Skin of body (tissue), 1 donor: ENCODE measurements at regions not wholly inside any gene's neighbourhood (a gene's known extent, or its start where the extent isn't known, plus 50 kb on each side); places are given as distances from the start of the nearest gene placed in this dataset.
"Not testable (repeated sequence)": the region's sequence is repeated elsewhere in the genome, so short reads cannot be mapped to it uniquely, and the experiment has no call there.

Experiments used
- DNase-seq: peaks from one replicate; lab custom pipeline; 2025; lab: John Stamatoyannopoulos, UW

DNA sequence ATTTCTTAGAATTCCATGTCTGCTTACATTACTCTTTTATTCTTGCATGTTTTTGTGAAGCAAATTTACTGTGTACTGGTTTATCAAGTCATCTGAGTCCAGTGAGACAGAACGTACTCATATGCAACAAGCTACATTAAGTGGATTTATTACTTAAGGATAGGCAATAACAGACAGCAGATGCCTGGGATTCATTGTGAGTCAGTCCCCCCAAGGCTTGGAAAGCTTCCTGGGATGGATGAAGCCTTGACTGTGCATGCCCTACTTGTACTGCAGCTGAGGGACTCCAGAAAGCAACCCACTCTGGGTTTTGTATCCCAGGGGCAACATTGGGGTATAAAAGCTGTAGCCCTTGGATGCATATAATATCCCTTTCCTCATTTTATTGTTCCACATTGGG is 113.4 kb upstream of the RAB18 start:
- peak; percentile 2 for DNase-seq

DNA sequence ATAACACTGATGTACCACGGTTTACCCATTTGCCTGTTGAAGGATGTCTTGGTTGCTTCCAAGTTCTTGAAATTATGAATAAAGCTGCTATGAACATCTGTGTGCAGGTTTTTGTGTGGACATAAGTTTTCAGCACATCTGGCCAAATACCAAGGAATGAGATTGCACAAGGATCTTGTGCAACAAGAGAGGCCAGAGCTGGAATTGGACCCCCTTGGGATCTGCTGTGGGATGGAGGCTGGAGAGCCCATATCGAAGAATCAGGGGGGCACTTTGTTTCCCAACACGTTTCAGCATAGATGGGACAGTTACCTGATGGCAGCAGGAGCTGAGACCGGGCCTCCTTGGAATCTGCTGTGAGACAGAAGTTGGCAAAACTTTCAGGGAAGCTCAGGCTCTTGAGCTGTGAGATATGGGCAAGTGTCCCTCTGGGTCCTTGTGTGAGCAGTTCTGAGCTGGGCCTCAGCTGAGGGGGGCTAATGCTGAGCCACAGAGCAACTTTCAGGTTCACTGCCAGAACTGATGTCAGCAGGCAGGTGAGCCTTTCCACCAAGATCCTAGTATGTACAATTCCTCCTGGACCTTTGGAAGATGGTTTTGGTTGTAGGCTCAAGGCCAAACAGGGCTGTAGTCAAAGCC is 115.2 kb upstream of the RAB18 start:
- no peak for DNase-seq

DNA sequence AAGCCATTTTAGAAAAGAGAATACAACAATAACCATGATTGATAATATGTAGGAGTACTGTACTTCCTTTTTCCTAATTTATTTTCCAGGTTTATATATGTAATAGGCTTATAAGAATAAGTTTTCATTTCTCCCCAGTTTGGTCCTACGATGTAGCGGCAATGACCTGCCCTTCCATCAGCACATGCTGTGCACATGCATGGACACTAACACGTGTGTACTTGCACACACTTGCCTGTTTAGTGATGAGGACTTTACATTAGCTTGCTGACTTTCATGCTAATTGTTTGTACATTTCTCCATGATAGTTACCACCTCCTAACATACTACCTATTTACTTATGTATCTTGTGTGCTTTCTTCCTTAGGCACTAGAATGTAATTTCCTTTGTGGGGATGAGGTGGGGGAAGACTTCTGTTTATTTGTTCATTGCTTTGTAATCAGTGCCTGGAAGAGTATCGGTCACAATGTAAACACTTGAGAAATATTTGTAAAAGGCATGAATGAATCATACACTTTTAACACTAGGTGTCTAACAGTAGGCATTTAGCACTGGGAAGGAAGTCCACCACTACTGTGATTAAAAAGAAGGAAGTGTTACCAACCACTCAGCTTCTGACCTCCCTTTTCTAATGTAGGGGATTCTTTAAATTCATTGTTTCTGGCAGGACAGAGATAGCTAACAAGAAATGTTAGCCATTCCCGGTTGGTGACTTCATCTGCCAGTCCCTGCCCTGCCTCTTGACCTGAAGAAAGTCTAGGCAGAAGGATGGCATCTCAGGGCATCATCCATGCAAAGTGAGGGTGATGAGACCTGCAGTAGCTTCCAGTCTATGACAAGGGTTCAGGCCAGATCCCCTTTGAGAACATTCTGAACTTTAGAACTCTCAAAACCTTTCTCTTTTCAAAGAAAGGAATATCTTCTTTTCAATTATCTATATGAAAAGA is 120.2 kb upstream of the RAB18 start:
- DNase-seq, result no peak

DNA sequence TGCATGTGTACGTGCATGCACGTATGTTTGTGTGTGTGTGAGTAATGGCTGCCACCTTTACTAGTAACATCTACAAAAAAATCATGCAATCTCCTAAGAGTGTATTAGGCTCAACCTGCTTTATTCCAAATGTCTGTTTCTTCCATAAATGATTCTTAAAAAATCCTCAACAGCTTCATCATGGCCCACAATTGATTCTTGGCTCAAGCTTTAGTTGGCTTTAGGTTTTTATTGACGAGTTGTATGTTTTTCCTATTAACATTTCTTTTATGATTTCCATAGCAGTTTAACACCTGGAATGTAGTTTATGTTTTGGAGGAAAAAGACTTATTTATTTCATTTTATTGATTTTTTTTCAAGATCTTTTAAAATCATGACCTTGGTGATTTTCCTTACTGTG is 121.9 kb upstream of the RAB18 start:
- DNase-seq, result no peak

DNA sequence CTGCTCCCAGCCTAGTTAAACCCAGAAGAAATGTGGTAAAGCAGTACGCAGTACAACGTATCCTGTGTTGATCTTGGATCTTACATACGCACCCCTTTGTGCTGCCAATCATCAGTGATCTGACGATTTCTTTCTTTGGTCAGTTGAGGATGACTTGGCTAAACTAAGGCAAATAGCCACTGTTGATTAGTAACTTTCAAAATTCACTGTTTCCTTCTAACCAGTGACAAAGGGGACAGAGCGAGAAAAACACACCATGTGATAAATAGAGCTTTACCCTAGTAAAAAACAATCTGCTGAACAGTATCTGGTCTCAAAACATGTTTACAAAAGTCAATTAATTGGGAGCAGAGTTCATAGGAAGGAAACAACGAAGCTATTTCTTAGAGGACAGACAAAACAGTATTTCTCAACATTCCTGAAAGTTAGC is 123.2 kb upstream of the RAB18 start:
- no peak for DNase-seq

DNA sequence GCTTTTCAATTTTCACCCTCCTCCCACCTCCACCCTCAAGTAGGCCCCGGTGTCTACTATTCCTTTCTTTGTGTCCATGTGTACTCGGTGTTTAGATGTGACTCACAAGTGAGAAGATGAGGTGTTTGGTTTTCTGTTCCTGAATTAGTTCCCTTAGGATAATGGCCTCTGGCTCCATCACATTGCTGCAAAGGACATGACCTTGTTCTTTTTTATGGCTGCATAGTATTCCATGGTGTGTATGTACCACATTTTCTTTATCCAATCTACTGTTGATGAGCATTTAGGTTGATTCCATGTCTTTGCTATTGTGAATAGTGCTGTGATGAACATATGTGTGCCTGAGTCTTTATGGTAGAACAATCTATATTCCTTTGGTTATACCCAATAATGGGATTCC is 125.1 kb upstream of the RAB18 start:
- DNase-seq, result not testable (repeated sequence)

DNA sequence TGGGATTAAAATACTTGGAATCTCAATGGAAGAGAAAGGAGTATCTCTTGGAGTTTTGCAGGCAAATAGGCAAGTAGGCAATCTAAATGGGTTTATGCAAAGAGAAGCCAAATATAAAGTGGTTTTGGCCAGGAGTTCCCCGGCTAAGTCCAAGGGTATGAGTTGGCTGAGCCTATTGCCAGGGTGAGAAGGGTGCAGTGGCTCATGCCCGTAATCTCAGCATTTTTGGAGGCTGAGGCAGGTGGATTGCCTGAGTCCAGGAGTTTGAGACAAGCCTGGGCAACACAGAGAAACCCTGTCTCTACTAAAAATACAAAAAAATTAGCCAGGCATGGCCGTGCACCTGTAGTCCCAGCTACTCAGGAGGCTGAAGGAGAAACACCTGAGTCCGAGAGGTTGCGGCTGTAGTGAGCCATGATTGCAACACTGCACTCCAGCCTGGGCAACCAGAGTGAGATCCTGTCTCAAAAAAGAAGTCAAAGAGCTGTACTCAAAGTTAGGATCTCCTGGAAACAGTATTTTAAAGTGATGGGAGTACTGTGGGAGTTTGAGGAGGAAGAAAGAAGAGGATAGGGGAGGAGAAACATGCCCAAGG is 130.4 kb upstream of the RAB18 start:
- no peak for DNase-seq

DNA sequence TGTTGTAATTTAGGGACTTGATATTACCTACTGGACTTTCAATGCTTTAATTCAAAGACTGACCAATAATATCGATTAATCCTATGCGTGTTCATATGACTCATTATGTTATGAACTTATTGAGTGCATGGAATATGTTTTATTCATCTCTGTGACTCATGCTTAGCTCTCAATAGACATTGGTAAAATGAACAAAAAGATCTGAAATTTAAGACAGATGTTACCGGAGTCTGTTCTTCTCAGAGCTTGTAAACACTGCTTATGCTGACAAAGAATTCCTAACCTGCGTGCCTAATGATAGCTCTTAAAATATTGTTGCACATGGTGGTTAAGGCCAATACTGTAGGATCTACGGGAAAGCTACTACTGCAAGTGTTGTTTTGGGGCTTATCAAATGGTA is 131.5 kb upstream of the ACBD5 start:
- DNase-seq, result no peak

DNA sequence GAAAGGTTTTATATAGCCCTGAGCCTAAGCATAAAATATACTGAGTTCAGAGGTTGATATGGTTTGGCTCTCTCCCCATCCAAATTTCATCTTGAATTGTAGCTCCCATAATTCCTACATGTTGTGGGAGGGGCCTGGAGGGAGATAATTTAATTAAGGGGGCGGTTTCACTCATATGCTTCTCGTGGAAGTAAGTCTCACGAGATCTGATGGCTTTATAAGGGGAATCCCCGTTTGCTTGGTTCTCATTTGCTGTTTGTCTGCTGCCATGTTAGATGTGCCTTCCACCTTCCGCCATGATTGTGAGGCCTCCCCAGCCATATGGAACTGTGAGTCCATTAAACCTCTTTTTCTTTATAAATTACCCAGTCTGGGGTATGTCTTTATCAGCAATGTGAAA is 130.8 kb upstream of the ACBD5 start:
- not testable (repeated sequence) for DNase-seq

DNA sequence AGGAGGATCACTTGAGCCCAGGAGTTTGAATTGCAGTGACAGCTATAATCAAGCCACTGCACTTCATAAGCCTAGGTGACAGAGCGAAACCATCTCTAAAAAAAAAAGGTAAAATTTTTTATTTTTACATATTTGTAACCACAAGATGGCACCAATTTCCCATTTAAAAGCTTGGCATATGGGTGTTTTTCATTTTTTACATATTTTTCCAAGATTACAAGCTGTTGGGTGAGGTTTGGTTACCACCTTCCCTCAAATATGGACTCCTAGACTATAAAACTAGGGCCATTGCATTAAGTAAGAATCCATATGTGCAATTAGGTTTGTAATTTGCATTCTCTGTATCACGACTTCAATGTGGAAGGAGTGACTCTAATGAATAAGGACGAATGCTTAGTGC is 129.3 kb upstream of the ACBD5 start:
- no peak for DNase-seq

DNA sequence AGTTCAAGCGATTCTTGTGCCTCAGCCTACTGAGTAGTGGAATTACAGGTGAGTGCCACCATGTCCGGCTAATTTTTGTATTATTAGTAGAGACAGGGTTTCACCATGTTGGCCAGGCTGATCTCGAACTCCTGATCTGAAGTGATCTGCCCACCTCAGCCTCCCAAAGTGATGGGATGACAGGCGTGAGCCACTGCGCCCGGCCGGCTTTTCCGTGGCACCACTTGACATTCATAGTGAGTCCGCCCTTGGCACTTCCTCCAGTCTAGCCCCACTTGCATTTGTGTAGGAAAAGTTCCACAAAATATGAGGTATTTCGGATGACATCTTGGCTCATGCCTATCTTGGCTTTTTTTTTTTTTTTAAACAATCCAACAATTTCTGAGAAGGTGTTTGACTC is 128.1 kb upstream of the ACBD5 start:
- no peak for DNase-seq

DNA sequence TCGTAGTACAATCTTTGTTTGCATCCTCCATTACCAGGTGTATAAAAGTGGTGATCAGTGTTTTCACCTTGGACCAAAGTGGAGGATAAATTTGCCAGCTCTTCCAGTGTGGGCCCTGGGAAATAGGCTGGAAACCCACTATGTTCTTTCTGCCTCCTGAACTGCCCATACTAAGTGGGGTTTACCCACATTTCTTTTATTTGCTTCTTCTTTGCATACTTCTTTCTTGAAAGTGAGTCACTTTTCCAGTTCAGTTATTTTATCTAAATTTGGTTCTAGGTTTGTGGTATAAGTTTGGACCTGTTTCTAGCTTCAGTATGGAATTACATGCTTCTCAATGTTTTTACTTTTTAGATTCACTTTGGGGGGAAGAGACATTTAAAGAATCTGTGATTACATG is 126.2 kb upstream of the ACBD5 start:
- no peak for DNase-seq

DNA sequence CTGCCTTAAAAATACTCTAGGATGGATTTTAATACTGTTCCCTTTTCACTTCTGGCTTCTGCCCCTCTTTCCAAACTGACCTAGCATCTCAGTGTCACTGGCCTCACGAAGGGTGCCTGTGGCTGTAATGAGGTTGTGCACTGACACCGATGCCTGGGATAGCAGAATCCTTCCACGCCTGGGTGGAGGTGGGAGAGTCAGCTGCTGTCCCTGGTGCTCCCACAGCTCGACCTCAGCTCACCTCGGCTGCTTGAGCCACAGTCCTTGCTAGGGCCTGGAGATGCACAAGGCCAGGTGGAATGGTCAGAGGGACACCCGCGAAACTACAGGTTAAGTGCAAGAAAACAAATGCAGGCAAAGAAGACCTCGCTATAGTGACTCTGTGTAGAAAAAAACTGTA is 123.4 kb upstream of the ACBD5 start:
- no peak for DNase-seq

DNA sequence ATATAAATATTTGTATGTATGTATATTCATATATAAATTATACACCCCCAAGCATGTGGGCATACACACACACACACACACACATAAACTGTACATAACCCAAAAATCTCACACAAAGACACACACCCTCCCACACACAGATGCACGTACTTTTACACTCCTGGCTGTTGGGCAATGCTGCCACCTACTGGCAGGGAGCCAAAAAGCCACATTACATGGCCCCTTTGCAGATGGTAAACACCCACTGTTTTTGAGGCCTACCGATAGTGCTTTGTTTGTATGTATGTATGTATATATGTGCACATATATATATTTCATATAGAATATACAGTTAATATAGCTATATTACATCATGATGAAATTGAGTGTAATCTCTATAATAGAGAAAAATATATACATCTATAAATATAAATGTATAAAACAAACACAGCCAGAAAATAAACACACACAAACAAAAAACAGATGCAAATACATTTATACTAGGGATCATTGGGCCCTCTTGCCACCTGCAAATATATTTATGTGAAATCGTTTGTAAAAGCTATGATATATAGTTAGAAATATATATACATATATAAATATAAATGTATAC is 120.1 kb upstream of the ACBD5 start:
- peak; percentile 43 for DNase-seq

DNA sequence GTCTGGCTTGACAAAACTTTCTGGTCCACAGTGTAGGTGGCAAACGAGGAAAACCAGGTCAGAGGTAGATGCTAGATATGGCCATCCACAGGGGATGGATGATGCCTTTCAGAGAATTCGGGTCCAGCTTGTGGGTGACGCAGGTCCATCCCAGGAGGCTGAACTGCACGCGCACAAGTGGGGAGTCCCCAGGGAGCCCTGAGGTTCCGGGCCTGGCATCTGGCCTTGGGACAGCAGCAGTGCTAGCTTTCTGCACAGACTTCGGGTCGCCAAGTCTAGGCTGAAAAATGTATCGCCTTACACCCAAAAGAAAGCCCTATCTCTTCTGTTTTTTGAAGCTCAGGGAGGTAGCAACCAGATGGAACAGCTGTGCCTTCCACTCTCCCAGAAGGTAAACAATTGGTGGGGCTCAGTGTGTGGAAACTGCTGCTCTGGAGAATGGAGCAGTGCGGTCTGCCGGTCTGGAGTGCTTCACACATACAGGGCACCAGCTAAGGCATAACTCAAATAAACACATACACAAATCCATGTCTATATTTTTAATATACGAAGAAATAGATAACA is 119.3 kb upstream of the ACBD5 start:
- DNase-seq, result no peak

DNA sequence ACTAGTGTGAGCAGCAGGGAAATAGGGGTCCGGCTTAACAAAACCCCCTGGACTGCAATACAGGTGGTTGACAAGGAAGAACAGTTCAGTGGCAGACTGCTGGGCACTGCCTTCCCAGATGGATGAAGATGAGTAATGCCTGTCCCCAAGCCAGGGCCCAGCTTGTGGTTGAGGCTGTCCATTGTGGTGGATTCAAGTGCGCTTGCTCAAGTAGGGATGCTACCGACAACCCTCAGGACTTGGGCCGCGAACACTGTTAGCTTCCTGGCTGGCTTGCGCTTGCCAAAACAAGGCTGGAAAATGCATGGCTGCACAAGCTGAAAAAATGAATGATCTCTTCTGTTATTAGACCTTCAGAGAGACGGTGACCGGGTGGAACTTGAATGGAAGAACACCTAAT is 116.1 kb upstream of the ACBD5 start:
- DNase-seq, result no peak

DNA sequence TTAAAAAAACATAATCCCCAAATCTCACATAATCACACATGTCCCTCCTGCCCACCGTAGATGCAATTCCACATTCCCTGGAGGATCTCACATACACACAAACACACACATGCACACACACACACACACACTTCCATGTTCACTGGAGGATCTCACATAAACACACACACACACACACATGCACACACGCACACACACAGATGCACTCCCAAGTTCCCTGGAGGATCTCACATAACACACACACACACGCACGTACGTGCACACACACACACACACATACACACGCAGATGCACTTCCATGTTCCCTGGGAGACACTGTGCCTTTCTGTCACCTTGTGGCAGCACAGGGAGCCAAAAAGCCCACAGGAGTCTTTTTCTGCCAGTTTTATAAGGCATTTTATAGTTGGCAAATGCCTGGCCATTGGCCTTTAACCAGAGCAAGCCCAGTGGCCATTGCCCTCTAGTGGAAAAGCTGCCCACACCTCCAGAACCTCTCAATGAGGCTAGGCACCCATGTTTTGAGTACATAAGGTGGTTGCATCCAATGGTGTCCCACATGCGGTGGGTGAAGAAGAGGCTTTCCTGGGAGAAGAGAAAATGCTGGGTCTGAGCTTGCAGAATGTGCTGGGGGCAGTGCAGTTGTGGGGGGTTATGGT is 115.4 kb upstream of the ACBD5 start:
- no peak for DNase-seq

DNA sequence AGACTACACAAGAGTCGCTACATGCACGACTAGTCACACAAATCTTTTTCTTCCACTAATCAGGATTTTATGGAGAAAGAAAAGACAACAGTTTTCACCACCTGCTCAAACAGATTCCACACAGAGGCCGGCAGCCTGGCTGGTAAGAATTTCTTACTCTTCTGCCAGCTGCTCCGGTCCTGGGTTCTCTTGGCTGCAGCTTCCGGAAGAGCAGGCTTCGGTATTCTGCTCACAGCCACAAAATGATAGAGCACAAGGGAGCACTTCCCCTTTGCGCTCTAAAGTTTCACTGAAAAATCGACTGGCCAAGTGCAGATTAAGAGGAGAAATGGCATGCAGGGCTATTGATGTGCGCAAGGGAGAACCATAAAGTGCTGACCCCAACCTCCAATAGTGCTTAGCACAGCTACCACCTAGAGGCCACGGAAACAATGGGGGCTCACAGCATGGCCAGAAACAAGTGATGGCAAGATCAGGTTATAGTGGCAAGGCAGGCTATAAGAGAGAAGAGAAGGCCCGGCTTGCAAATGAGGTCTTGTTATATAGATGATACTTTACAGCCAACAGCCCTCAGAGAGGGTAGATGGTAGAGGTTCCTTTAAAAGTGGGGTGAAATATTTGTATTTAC is 114.2 kb upstream of the ACBD5 start:
- DNase-seq, result not testable (repeated sequence)

DNA sequence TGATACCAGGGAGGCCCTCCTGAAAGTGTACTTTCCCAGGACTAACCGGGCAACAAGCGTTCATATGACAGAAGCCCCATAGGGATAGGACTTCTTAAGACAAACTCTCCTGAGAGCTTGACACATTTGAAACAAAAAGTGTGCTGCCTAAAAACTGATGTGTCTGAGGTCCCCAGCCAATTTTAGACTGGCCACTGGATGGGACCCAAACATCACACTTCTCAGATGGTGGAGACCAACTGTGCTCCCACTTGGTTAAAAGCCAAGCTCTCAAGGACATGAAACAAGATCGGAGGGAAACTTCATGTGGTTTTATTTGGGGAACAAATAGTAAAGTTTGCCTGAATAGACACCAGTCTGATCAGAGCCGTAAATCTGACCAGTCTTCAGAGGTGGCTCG is 113.5 kb upstream of the ACBD5 start:
- DNase-seq, result not testable (repeated sequence)

DNA sequence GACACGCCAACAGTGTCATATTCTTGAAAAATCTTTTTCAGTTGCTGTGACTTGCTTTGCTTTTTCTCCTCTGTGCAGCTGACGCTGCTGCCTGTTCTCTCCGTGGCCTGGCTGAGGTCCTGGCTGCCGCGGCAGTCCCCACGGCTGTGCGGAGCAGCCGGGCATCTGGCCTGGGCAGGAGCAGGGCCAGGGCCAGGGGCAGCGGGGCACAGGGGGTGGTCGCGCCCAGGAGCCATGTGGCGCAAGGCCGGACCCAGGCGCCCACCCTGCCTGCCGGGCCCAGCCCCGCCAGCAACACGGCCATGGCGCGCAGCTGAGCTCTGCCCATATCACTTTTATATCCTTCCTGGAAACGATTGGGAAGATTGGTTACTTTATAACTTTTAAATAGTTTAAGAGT is 109.4 kb upstream of the ACBD5 start:
- no peak for DNase-seq

DNA sequence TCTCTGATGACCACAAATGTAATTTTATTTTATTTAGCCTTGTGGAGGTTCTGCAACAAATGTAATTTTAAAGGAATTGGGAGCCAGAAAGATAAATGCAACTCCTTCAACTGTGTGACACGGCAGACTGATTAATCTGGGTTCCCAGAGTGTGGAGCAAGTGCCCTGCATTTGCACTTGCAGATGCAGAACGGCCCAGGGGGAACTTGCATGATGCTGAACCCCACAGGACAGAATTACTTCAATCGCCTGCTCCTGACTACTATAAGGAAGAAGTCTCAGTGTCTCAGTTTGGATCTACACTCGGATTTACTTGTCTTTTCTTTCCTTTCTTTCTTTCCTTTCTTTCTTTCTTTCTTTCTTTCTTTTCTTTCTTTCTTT is 107.2 kb upstream of the ACBD5 start:
- not testable (repeated sequence) for DNase-seq
